Epithelial cell of esophagus (primary cell): ENCODE measurements at regions not wholly inside any gene's neighbourhood (a gene's known extent, or its start where the extent isn't known, plus 50 kb on each side); places are given as distances from the start of the nearest gene placed in this dataset.

Experiments used
- DNase-seq: peaks from one replicate; pipeline ENCODE4 v3.0.0; 2010; ENCODE audit warnings: low read depth
- H3K4me3 ChIP-seq: 2 replicates; pipeline ENCODE4 v1.5.1; 2011; ENCODE audit warnings: mild to moderate bottlenecking, low read length, control low read depth
- CTCF ChIP-seq: IDR thresholded peaks from 2 replicates; pipeline ENCODE4 v1.5.1; 2011; ENCODE audit warnings: low read depth, mild to moderate bottlenecking, low read length, control low read depth, inconsistent platforms; ENCODE audit not compliant: insufficient read depth; ENCODE audit errors: missing control alignments

- H3K4me3 ChIP-seq = no peak overlapping the region
These were observed 548.5 kb upstream of the ID2 start for GRCh38 chr2:8133363-8133762.

GRCh38 chr2:8133913-8134472, 547.9 kb upstream of the ID2 start:
- H3K4me3 ChIP-seq = no peak overlapping the region
- no peak for TF ChIP-seq CTCF

More at GRCh38 chr2:8133363-8133762, 548.5 kb upstream of the ID2 start:
- no peak for TF ChIP-seq CTCF
- no peak for DNase-seq

GRCh38 chr2:8134473-8134932, 547.4 kb upstream of the ID2 start:
- DNase-seq = no peak
- H3K4me3 ChIP-seq = no peak overlapping the region
- no peak for TF ChIP-seq CTCF

More at GRCh38 chr2:8133913-8134472, 547.9 kb upstream of the ID2 start:
- no peak for DNase-seq

GRCh38 chr2:8134985-8135682, 546.7 kb upstream of the ID2 start:
- TF ChIP-seq CTCF = no peak
- DNase-seq = no peak
- H3K4me3 ChIP-seq = no peak overlapping the region

GRCh38 chr2:8137801-8138200, 544.1 kb upstream of the ID2 start:
- DNase-seq = no peak
- no peak overlapping the region for H3K4me3 ChIP-seq
- no peak for TF ChIP-seq CTCF

GRCh38 chr2:8138525-8138922, 543.3 kb upstream of the ID2 start:
- no peak overlapping the region for H3K4me3 ChIP-seq
- TF ChIP-seq CTCF = no peak
- no peak for DNase-seq

- no peak for DNase-seq
- TF ChIP-seq CTCF = no peak
- no peak overlapping the region for H3K4me3 ChIP-seq
These were observed 542.8 kb upstream of the ID2 start for GRCh38 chr2:8138923-8139667.
